ENCODE measurements at regions not wholly inside any gene's neighbourhood (a gene's known extent, or its start where the extent isn't known, plus 50 kb on each side); places are given as distances from the start of the nearest gene placed in this dataset.
"Not testable (repeated sequence)": the region's sequence is repeated elsewhere in the genome, so short reads cannot be mapped to it uniquely, and the experiment has no call there.

GRCh38 chr2:118415186-118415585, 326.9 kb downstream of the INSIG2 start:
- TF ChIP-seq CTCF (IDR thresholded peaks at IDR 0.05; ENCODE audit: insufficient read depth, low read depth, low read length); EZH2 (IDR thresholded peaks at IDR 0.05; ENCODE audit: insufficient read depth, low read length): not testable (repeated sequence)
